Astrocyte of the spinal cord (primary cell): ENCODE measurements at regions not wholly inside any gene's neighbourhood (a gene's known extent, or its start where the extent isn't known, plus 50 kb on each side); places are given as distances from the start of the nearest gene placed in this dataset.

ENCODE experiments used
- DNase-seq: peaks from one replicate; pipeline ENCODE4 v3.0.0; 2011; ENCODE audit warnings: low read depth, low spot score
- H3K4me3 ChIP-seq: 2 replicates; pipeline ENCODE4 v1.5.1; 2011; ENCODE audit warnings: low read depth, mild to moderate bottlenecking, low read length, moderate library complexity
- CTCF ChIP-seq: IDR thresholded peaks from 2 replicates; pipeline ENCODE4 v1.5.1; 2012; ENCODE audit warnings: low read depth, mild to moderate bottlenecking, low read length, inconsistent platforms
- in situ Hi-C: cut with HindIII; loops from 2 replicates; pipeline ENCODE4 v1.10.0; 2017; ENCODE audit warnings: low sequenced_read_pairs

GRCh38 chr10:59078978-59079377 is 97.5 kb upstream of the PHYHIPL start:
- no peak overlapping the region for H3K4me3 ChIP-seq
- DNase-seq: no peak
- TF ChIP-seq CTCF: no peak
- in situ Hi-C loops: no loop called here

- no peak overlapping the region for H3K4me3 ChIP-seq
- peak; percentile 79 for DNase-seq
- in situ Hi-C loops: no loop called here
- TF ChIP-seq CTCF: no peak
These were observed 96.8 kb upstream of the PHYHIPL start for GRCh38 chr10:59079386-59080226.

- no peak for TF ChIP-seq CTCF
- DNase-seq: no peak
- no peak overlapping the region for H3K4me3 ChIP-seq
- in situ Hi-C loops: no loop called here
These were observed 94.2 kb upstream of the PHYHIPL start for GRCh38 chr10:59082249-59082648.

GRCh38 chr10:59085054-59085453 is 91.4 kb upstream of the PHYHIPL start:
- no peak overlapping the region for H3K4me3 ChIP-seq
- DNase-seq: no peak
- in situ Hi-C loops: no loop called here
- no peak for TF ChIP-seq CTCF

GRCh38 chr10:59085711-59086502 is 90.5 kb upstream of the PHYHIPL start:
- H3K4me3 ChIP-seq: no peak overlapping the region
- in situ Hi-C loops: no loop called here
- peak; percentile 18 for DNase-seq
- TF ChIP-seq CTCF: no peak

- no peak for TF ChIP-seq CTCF
- in situ Hi-C loops: no loop called here
- no peak for DNase-seq
These were observed 89.0 kb upstream of the PHYHIPL start for GRCh38 chr10:59087486-59087885.

More at GRCh38 chr10:59087486-59087885, 89.0 kb upstream of the PHYHIPL start:
- H3K4me3 ChIP-seq: no peak overlapping the region
